NCI-H1048 (cell line): ENCODE measurements at regions not wholly inside any gene's neighbourhood (a gene's known extent, or its start where the extent isn't known, plus 50 kb on each side); places are given as distances from the start of the nearest gene placed in this dataset.

Source experiments
- DNase-seq: peaks from one replicate; lab custom pipeline; 2025; lab: John Stamatoyannopoulos, UW

DNA sequence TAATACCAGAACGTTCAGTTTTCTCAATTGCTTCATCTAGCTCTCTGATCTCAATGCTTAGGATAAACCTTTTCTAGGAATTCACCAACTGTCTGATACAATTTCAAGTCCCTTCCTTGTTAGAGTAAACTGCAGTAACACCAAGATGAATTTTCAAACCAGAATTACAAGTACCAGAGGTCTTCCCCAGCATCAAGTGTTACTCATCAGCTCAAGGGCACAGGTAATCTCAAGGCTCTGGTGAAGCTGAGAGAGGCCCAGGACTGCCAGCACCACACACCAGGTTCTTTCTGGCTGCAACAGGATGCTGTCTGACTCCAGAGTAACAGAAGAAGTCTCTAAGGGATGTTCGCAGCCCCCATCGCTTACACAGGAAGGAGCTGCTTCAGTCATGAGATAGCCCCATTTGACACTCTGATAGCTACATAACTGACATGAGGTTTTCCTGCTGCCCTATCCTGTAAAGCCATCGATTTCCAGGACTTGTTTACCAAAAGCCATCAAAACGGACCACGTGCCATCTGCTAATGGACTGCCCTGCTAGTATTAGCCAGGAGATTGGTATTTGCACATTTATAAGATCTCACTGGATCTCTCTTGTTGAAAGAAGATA, 549.4 kb downstream of the UTRN start:
- DNase-seq: no peak

- no peak for DNase-seq
These were observed 550.3 kb downstream of the UTRN start for GRCh38 chr6:144835322-144835973.

GRCh38 chr6:144840619-144841018, 555.5 kb downstream of the UTRN start:
- DNase-seq: no peak

GRCh38 chr6:144843701-144844100, 558.6 kb downstream of the UTRN start:
- DNase-seq: no peak

- no peak for DNase-seq
These were observed 559.5 kb downstream of the UTRN start for GRCh38 chr6:144844596-144844995.

GRCh38 chr6:144845186-144845585, 560.1 kb downstream of the UTRN start:
- no peak for DNase-seq

- DNase-seq: no peak
These were observed 562.8 kb downstream of the UTRN start for GRCh38 chr6:144847916-144848315.

- DNase-seq: no peak
These were observed 564.8 kb downstream of the UTRN start for GRCh38 chr6:144849920-144850319.

GRCh38 chr6:144853603-144854002, 568.5 kb downstream of the UTRN start:
- no peak for DNase-seq

DNA sequence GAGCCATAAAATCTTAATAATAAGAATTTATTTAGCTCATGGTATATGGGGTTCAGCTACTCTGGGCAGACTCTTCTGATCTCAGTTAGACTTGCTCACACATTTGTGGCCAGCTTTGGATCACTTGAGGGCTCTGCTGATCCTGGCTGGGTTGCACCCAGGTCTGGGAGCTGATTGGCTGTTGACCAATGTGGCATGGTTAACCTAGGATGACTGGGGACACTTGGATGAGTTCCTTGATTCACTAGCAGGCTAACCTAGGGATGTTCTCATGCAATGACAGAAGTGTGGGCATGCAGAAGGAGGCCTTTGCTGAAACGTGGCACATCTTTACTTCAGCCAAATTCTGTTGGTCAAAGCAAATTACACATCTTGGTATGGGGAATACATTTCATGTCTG, 569.5 kb downstream of the UTRN start:
- no peak for DNase-seq

DNA sequence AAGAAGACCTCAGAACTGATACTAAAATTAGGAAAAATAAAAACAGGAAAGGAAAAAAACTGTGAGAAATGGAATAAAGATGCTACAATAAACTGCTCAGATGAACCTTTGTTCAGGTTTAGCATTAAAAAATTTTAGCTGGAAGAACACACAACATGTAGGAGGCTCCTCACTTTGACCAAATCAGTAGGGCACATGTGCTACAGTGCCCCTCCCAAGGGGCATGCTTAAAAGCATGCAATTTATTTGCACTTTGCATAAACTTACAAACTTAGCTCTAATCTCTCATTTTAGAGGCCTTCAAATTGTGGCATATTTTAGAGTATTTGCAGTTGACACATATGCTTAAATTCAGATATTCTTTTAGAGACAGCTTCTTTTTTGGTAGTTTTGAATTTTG, 570.2 kb downstream of the UTRN start:
- no peak for DNase-seq

DNA sequence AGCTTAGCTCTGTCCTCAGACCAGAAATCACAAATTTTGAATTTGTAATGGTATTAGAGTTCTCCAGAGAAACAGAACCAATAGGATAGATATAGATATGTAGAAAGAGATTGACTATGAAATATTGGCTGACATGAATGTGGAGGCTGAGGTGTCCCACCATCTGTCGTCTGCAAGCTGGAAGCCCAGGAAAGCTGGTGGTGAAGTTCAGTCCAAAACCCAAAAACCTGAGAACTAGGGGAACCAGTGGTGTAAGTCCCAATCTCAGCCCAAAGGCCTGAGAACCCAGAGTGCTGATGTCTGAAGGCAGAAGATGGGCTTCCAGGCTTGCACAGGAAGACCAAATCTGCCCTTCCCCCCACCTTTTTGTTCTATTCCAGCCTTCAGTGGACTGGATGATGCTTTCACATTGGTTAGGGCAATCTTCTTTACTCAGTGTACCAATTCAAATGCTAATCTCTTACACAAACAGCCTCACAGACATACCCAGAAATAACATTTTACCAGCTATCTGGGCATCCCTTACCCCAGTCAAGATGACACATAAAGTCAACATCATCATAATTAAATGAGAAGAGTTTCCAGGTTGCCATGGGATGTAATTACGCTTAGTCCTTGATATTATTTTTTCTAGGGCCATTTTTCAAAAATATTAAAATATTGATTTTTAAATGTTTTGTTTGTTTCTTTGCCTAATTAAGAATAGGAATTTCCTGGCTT, 570.8 kb downstream of the UTRN start:
- no peak for DNase-seq

GRCh38 chr6:144856622-144857021, 571.5 kb downstream of the UTRN start:
- DNase-seq: no peak

- no peak for DNase-seq
These were observed 572.0 kb downstream of the UTRN start for GRCh38 chr6:144857086-144857485.

DNA sequence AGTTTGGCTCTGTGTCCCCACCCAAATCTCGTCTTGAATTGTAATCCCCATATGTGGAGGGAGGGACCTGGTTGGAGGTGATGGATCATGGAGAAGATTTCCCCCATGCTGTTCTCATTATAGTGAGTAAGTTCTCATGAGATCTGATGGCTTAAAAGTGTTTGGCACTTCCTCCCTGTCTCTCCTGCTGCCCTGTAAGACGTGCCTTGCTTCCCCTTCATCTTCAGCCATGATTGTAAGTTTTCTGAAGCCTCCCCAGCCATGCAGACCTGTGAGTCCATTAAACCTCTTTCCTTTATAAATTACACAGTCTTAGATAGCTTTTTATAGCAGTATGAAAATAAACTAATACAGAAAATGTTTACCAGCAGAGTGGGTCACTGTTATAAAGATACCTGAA, 577.6 kb downstream of the UTRN start:
- no peak for DNase-seq

GRCh38 chr6:144867761-144868160, 582.6 kb downstream of the UTRN start:
- DNase-seq: no peak

GRCh38 chr6:144870782-144871181, 585.6 kb downstream of the UTRN start:
- no peak for DNase-seq

- DNase-seq: no peak
These were observed 588.7 kb downstream of the UTRN start for GRCh38 chr6:144873623-144874378.

GRCh38 chr6:144876689-144877088, 591.6 kb downstream of the UTRN start:
- no peak for DNase-seq

- DNase-seq: no peak
These were observed 592.0 kb downstream of the UTRN start for GRCh38 chr6:144877118-144877517.

DNA sequence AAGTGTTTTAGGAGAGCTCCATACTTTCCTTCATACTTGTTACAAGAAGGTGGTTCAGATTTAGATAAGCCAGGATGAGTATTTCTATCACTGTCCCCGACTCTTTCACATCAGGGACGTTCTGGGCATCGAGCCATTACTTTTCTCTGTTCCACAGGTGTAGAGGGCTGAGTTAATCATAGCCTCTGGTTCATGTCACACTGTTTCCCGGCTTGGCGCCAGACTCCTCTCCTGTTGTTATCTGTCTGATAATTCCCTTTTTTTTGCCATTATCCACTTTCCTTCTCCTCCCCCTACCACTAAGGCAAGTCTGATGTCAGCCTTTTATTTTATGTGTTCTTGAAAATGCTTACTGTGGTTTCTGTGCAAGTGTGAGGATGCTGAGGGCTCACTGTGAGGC, 593.4 kb downstream of the UTRN start:
- DNase-seq: no peak

DNA sequence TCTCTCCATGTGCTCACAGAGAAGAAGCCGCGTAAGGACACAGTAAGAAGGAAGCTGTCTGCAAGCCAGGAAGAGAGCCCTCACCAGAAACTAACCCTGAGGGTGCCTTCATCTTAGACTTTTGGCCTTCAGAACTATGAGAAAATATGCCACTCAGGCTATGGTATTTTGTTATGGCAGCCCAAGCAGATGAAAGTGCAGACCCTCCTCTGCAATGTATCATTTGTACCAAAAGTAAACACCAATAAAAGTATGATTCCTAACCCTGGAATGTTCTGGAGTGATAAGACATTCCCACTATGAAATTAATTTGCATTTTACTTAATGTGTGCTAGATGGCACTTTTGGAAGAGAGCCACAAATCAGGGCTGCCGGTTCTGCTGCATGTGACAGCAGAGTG, 594.3 kb downstream of the UTRN start:
- DNase-seq: no peak

GRCh38 chr6:144882425-144882824, 597.3 kb downstream of the UTRN start:
- DNase-seq: no peak
